ENCODE measurements at regions not wholly inside any gene's neighbourhood (a gene's known extent, or its start where the extent isn't known, plus 50 kb on each side); places are given as distances from the start of the nearest gene placed in this dataset.

GRCh38 chr5:68476854-68477253, 261.3 kb downstream of the PIK3R1 start:
- Histone ChIP-seq H3K9me3 (no peaks in the 10 kb centered on the region), H3K27ac (replicated peaks in 1 of 4) (no peak overlapping the region), H3K27me3 (no peaks in the 10 kb centered on the region), H3K4me1 (peaks cover 0 to 17% (median 10%) of the 10 kb centered on the region in 4 donors), H3K4me3 (no peak overlapping the region), H3K36me3 (no peaks in the 10 kb centered on the region)
- WGBS = 85% methylated on average over 3 of the region's 3 CpGs
- DNase-seq (ENCODE audit: extremely low spot score) = no peak
- intact Hi-C loops (cut with DNase I) = no loop called here
- TF ChIP-seq POLR2AphosphoS5 (IDR thresholded peaks at IDR 0.05) (no peak), CTCF (IDR thresholded peaks at IDR 0.05) (no peak), POLR2A (IDR thresholded peaks at IDR 0.05; ENCODE audit: low read depth) (no peak), EP300 (IDR thresholded peaks at IDR 0.05) (no peak)

DNA sequence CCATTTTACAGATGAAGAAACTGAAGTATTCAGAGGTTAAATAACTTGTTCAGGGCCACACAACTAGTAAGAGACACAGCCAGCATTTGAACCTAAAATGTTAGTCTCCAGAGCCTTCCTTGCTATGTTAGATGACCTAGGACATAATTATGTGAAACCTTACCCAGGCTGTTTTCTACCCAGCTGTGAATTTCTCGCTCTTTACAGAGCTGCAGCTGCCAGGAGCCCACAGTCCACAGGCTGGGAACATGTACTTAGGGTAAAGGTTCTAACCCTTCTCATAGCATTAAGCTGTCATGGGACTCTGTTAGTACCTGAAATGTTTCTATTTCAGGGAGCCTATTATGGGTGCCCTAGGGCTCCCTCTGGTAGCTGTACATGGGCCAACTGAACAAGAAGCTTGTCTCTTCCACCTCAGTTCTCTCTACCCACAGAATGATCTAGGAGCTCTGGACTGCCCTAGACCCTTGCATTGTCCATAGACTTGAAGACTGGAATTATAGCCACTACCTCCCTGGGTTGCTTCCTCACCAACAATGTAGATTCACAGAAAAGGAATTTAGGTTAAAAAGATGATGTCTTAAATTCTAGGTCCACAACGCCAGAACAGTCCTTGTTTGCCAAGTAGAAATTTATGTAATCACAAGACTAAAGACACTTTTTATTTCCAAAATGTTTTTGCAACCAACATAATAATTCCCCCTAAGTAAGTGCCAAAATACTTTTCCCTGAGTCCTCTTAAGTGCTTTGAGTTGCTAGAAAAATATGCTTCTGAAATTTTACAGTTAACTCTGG, 262.9 kb downstream of the PIK3R1 start:
- DNase-seq (ENCODE audit: extremely low spot score) = peak; percentile 85
- peaks cover 0 to 17% (median 10%) of the 10 kb centered on the region in 4 donors for H3K4me1 ChIP-seq
- WGBS = 82% methylated on average over 2 of the region's 2 CpGs
- no peak overlapping the region for H3K4me3 ChIP-seq
- no peaks in the 10 kb centered on the region for H3K27me3 ChIP-seq
- TF ChIP-seq CTCF (IDR thresholded peaks at IDR 0.05) (no peak), EP300 (IDR thresholded peaks at IDR 0.05) (no peak), POLR2AphosphoS5 (IDR thresholded peaks at IDR 0.05) (no peak), POLR2A (IDR thresholded peaks at IDR 0.05; ENCODE audit: low read depth) (no peak)
- H3K9me3 ChIP-seq = no peaks in the 10 kb centered on the region
- peak overlapping the region in 3 of 4 donors; percentile 19 to 37 (median 29) for H3K27ac ChIP-seq (replicated peaks in 1 of 4)
- no peaks in the 10 kb centered on the region for H3K36me3 ChIP-seq
- intact Hi-C loops (cut with DNase I) = no loop called here

DNA sequence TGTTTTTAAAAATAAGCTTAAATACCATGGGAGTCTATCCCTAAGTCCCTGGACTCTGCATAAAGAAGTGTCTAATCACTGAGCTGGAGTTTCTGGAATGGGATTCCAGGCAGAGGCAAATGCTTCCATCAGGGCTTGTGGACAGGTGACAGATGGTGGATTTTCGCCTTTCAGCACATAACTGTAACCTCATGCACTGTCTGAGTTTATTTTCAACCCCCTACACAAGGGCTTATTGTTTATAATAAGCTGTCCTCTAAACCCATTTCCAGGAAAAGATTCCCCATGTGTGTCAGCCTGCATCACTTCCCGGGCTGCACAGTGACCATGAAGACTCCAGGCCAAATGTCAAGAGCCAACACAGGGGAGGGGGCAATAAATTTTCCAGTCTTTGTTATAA, 264.0 kb downstream of the PIK3R1 start:
- TF ChIP-seq CTCF (IDR thresholded peaks at IDR 0.05) (no peak), POLR2A (IDR thresholded peaks at IDR 0.05; ENCODE audit: low read depth) (no peak), POLR2AphosphoS5 (IDR thresholded peaks at IDR 0.05) (no peak), EP300 (IDR thresholded peaks at IDR 0.05) (no peak)
- no peak overlapping the region for H3K27ac ChIP-seq (replicated peaks in 1 of 4)
- H3K4me1 ChIP-seq = peaks cover 0 to 17% (median 10%) of the 10 kb centered on the region in 4 donors
- WGBS = 31% methylated on average over 2 of the region's 2 CpGs
- H3K4me3 ChIP-seq = no peak overlapping the region
- no peaks in the 10 kb centered on the region for H3K36me3 ChIP-seq
- no peaks in the 10 kb centered on the region for H3K27me3 ChIP-seq
- peak; percentile 68 for DNase-seq (ENCODE audit: extremely low spot score)
- intact Hi-C loops (cut with DNase I) = no loop called here
- H3K9me3 ChIP-seq = no peaks in the 10 kb centered on the region

- no peaks in the 10 kb centered on the region for H3K9me3 ChIP-seq
- no peak overlapping the region for H3K4me3 ChIP-seq
- peaks cover 0 to 17% (median 10%) of the 10 kb centered on the region in 4 donors for H3K4me1 ChIP-seq
- H3K27me3 ChIP-seq = no peaks in the 10 kb centered on the region
- H3K36me3 ChIP-seq = no peaks in the 10 kb centered on the region
- no peak for TF ChIP-seq CTCF (IDR thresholded peaks at IDR 0.05)
- TF ChIP-seq EP300 (IDR thresholded peaks at IDR 0.05) = no peak
- no peak for TF ChIP-seq POLR2A (IDR thresholded peaks at IDR 0.05; ENCODE audit: low read depth)
- no peak for TF ChIP-seq POLR2AphosphoS5 (IDR thresholded peaks at IDR 0.05)
- DNase-seq (ENCODE audit: extremely low spot score) = peak; percentile 79
- H3K27ac ChIP-seq (replicated peaks in 1 of 4) = no peak overlapping the region
- intact Hi-C loops (cut with DNase I) = no loop called here
- WGBS = 87% methylated on average over 4 of the region's 4 CpGs
Observed at GRCh38 chr5:68480335-68480940, 264.9 kb downstream of the PIK3R1 start.
